BLaER1 (cell line): ENCODE measurements at regions not wholly inside any gene's neighbourhood (a gene's known extent, or its start where the extent isn't known, plus 50 kb on each side); places are given as distances from the start of the nearest gene placed in this dataset.

Experiments used
- H3K27ac ChIP-seq: shearing (Covaris generic); formaldehyde crosslinking; 2 replicates; pipeline ENCODE4 v1.8.1; 2022
- H3K27me3 ChIP-seq: shearing (Covaris generic); formaldehyde crosslinking; 2 replicates; pipeline ENCODE4 v1.8.1; 2022
- H3K36me3 ChIP-seq: shearing (Covaris generic); formaldehyde crosslinking; 2 replicates; pipeline ENCODE4 v1.8.1; 2022
- H3K4me1 ChIP-seq: shearing (Covaris generic); formaldehyde crosslinking; 2 replicates; pipeline ENCODE4 v1.8.1; 2022
- H3K4me2 ChIP-seq: shearing (Covaris generic); formaldehyde crosslinking; 2 replicates; pipeline ENCODE4 v1.8.1; 2022
- H3K4me3 ChIP-seq: shearing (Covaris generic); formaldehyde crosslinking; 2 replicates; pipeline ENCODE4 v1.8.1; 2022
- H3K9ac ChIP-seq: shearing (Covaris generic); formaldehyde crosslinking; 2 replicates; pipeline ENCODE4 v1.8.1; 2022
- H3K9me3 ChIP-seq: shearing (Covaris generic); formaldehyde crosslinking; 2 replicates; pipeline ENCODE4 v1.8.1; 2022
- H4K20me1 ChIP-seq: shearing (Covaris generic); formaldehyde crosslinking; 2 replicates; pipeline ENCODE4 v1.8.1; 2022
- Cebpa-rat ChIP-seq: shearing (Covaris generic); IDR thresholded peaks from 2 replicates; pipeline ENCODE4 v1.8.1; 2022

- Histone ChIP-seq H3K4me1 (peaks cover 25% of the 10 kb centered on the region), H3K4me3 (no peak overlapping the region), H3K36me3 (no peaks in the 10 kb centered on the region), H3K9ac (no peak overlapping the region), H3K27ac (no peak overlapping the region), H4K20me1 (no peaks in the 10 kb centered on the region; the same call in 1 of the 2 replicates), H3K27me3 (peaks cover 5% of the 10 kb centered on the region; the same call in 1 of the 2 replicates), H3K4me2 (peak overlapping the region; percentile 40; the same call in 1 of the 2 replicates), H3K9me3 (no peaks in the 10 kb centered on the region)
- no peak for TF ChIP-seq Cebpa-rat
These were observed 77.8 kb upstream of the PHACTR3 start for GRCh38 chr20:59526242-59527225.

GRCh38 chr20:59530782-59531181 is 73.6 kb upstream of the PHACTR3 start:
- Histone ChIP-seq H3K36me3 (no peaks in the 10 kb centered on the region), H3K9me3 (no peaks in the 10 kb centered on the region), H3K4me2 (no peak overlapping the region), H3K27me3 (peaks cover 5% of the 10 kb centered on the region; the same call in 1 of the 2 replicates), H3K27ac (no peak overlapping the region), H4K20me1 (no peaks in the 10 kb centered on the region; the same call in 1 of the 2 replicates), H3K9ac (no peak overlapping the region), H3K4me3 (no peak overlapping the region), H3K4me1 (peaks cover 16% of the 10 kb centered on the region)
- TF ChIP-seq Cebpa-rat, result no peak

- TF ChIP-seq Cebpa-rat, result no peak
- Histone ChIP-seq H3K27me3 (no peaks in the 10 kb centered on the region), H3K9me3 (peaks cover 16% of the 10 kb centered on the region), H3K4me3 (no peak overlapping the region), H3K4me2 (no peak overlapping the region), H3K27ac (no peak overlapping the region), H3K9ac (no peak overlapping the region), H3K4me1 (no peaks in the 10 kb centered on the region), H3K36me3 (no peaks in the 10 kb centered on the region), H4K20me1 (no peaks in the 10 kb centered on the region)
These were observed 66.3 kb upstream of the PHACTR3 start for GRCh38 chr20:59537991-59538390.

- H3K36me3 ChIP-seq, result no peaks in the 10 kb centered on the region
- H3K27ac ChIP-seq, result no peak overlapping the region
- H3K4me2 ChIP-seq, result no peak overlapping the region
- no peaks in the 10 kb centered on the region for H4K20me1 ChIP-seq
- H3K9ac ChIP-seq, result no peak overlapping the region
- no peak overlapping the region for H3K4me3 ChIP-seq
- no peaks in the 10 kb centered on the region for H3K4me1 ChIP-seq
- no peaks in the 10 kb centered on the region for H3K27me3 ChIP-seq
- no peaks in the 10 kb centered on the region for H3K9me3 ChIP-seq
- TF ChIP-seq Cebpa-rat, result no peak
These were observed 56.7 kb upstream of the PHACTR3 start for GRCh38 chr20:59547596-59547995.
